ENCODE measurements at regions not wholly inside any gene's neighbourhood (a gene's known extent, or its start where the extent isn't known, plus 50 kb on each side); places are given as distances from the start of the nearest gene placed in this dataset.

- DNase-seq = no peak
These were observed 51.9 kb downstream of the CEBPB start for GRCh38 chr20:50242548-50242862.

GRCh38 chr20:50242863-50243609 lies 52.4 kb downstream of the CEBPB start:
- no peak for DNase-seq

GRCh38 chr20:50243610-50244351 lies 53.2 kb downstream of the CEBPB start:
- no peak for DNase-seq

- DNase-seq = no peak
These were observed 53.9 kb downstream of the CEBPB start for GRCh38 chr20:50244352-50245149.

- DNase-seq = peak; percentile 37
These were observed 55.1 kb downstream of the CEBPB start for GRCh38 chr20:50245498-50246366.

GRCh38 chr20:50246367-50247195 lies 56.0 kb downstream of the CEBPB start:
- DNase-seq = no peak

- DNase-seq = no peak
These were observed 56.8 kb downstream of the CEBPB start for GRCh38 chr20:50247196-50248094.

GRCh38 chr20:50248104-50248641 lies 57.5 kb downstream of the CEBPB start:
- DNase-seq = no peak

- no peak for DNase-seq
These were observed 59.1 kb downstream of the CEBPB start for GRCh38 chr20:50249447-50250388.

- DNase-seq = no peak
These were observed 60.2 kb downstream of the CEBPB start for GRCh38 chr20:50250679-50251382.

- no peak for DNase-seq
These were observed 60.7 kb downstream of the CEBPB start for GRCh38 chr20:50251383-50251748.

- DNase-seq = no peak
These were observed 61.4 kb downstream of the CEBPB start for GRCh38 chr20:50251992-50252511.

- DNase-seq = no peak
These were observed 62.1 kb downstream of the CEBPB start for GRCh38 chr20:50252701-50253100.

- DNase-seq = no peak
These were observed 62.5 kb downstream of the CEBPB start for GRCh38 chr20:50253101-50253500.

GRCh38 chr20:50254466-50255079 lies 63.9 kb downstream of the CEBPB start:
- DNase-seq = no peak

- no peak for DNase-seq
These were observed 65.9 kb downstream of the CEBPB start for GRCh38 chr20:50256577-50256976.

GRCh38 chr20:50257860-50258259 lies 67.2 kb downstream of the CEBPB start:
- no peak for DNase-seq

Data from GDM1 (cell line).